ENCODE measurements at regions not wholly inside any gene's neighbourhood (a gene's known extent, or its start where the extent isn't known, plus 50 kb on each side); places are given as distances from the start of the nearest gene placed in this dataset.

GRCh38 chr12:89231686-89232085, 120.6 kb downstream of the DUSP6 start:
- no peaks in the 10 kb centered on the region for H3K36me3 ChIP-seq (ENCODE audit: low read depth)
- H4K20me1 ChIP-seq (ENCODE audit: insufficient read depth): no peaks in the 10 kb centered on the region
- no peaks in the 10 kb centered on the region for H3K27me3 ChIP-seq (ENCODE audit: insufficient read depth, low read depth)
- CTCF ChIA-PET: no interaction called here
- POLR2A ChIA-PET (ENCODE audit: unreplicated experiment): no interaction called here
- no peaks in the 10 kb centered on the region for H3K79me2 ChIP-seq (ENCODE audit: low read depth)
- no TSS peak for BruUV-seq (replicated peaks)
- peaks cover 38% of the 10 kb centered on the region for H3K4me1 ChIP-seq (replicated peaks; ENCODE audit: insufficient read depth)
- H2AFZ ChIP-seq: no peak overlapping the region
- H3F3A ChIP-seq (ENCODE audit: insufficient read depth, low read depth): peaks cover 16% of the 10 kb centered on the region
- no peak overlapping the region for H3K4me2 ChIP-seq
- no peak overlapping the region for H3K4me3 ChIP-seq
- H3K27ac ChIP-seq: no peak overlapping the region
- intact Hi-C loops (cut with micrococcal nuclease; ENCODE audit: unreplicated experiment): no loop called here
- no peak for DNase-seq
- TF ChIP-seq CTCF (conservative IDR thresholded peaks at IDR 0.05): no peak
- peaks cover 9% of the 10 kb centered on the region for H3K9me3 ChIP-seq (ENCODE audit: insufficient read depth, low read depth)
- H3K9me2 ChIP-seq (ENCODE audit: insufficient read depth): no peaks in the 10 kb centered on the region

- H3K4me1 ChIP-seq (replicated peaks; ENCODE audit: insufficient read depth): peaks cover 36% of the 10 kb centered on the region
- ChIA-PET CTCF (no interaction called here), POLR2A (ENCODE audit: unreplicated experiment) (no interaction called here)
Observed at GRCh38 chr12:89230376-89231315, 121.7 kb downstream of the DUSP6 start.

GRCh38 chr12:89228491-89228890, 123.8 kb downstream of the DUSP6 start:
- intact Hi-C loops (cut with micrococcal nuclease; ENCODE audit: unreplicated experiment): loop anchor here (5.0 kb wide), 1 partner anchor 176 kb away; no protein-coding TSS in a partner anchor
- no TSS peak for BruUV-seq (replicated peaks)
- Histone ChIP-seq H3K9me2 (ENCODE audit: insufficient read depth) (no peaks in the 10 kb centered on the region), H2AFZ (no peak overlapping the region), H3K27ac (no peak overlapping the region), H3K4me2 (no peak overlapping the region), H4K20me1 (ENCODE audit: insufficient read depth) (no peaks in the 10 kb centered on the region), H3K9me3 (ENCODE audit: insufficient read depth, low read depth) (peaks cover 6% of the 10 kb centered on the region), H3K4me3 (no peak overlapping the region), H3K4me1 (replicated peaks; ENCODE audit: insufficient read depth) (peaks cover 52% of the 10 kb centered on the region), H3K36me3 (ENCODE audit: low read depth) (no peaks in the 10 kb centered on the region), H3F3A (ENCODE audit: insufficient read depth, low read depth) (peaks cover 30% of the 10 kb centered on the region), H3K27me3 (ENCODE audit: insufficient read depth, low read depth) (no peaks in the 10 kb centered on the region), H3K79me2 (ENCODE audit: low read depth) (no peaks in the 10 kb centered on the region)
- CTCF ChIA-PET: no interaction called here
- TF ChIP-seq EZH2 (IDR thresholded peaks at IDR 0.05; ENCODE audit: low read depth) (no peak), CTCF (conservative IDR thresholded peaks at IDR 0.05) (no peak)
- no peak for DNase-seq
- POLR2A ChIA-PET (ENCODE audit: unreplicated experiment): no interaction called here

More at GRCh38 chr12:89230376-89231315, 121.7 kb downstream of the DUSP6 start:
- no peaks in the 10 kb centered on the region for H3K79me2 ChIP-seq (ENCODE audit: low read depth)
- H3K27me3 ChIP-seq (ENCODE audit: insufficient read depth, low read depth): no peaks in the 10 kb centered on the region
- peaks cover 13% of the 10 kb centered on the region for H3F3A ChIP-seq (ENCODE audit: insufficient read depth, low read depth)
- no peaks in the 10 kb centered on the region for H4K20me1 ChIP-seq (ENCODE audit: insufficient read depth)
- no peak overlapping the region for H3K4me2 ChIP-seq
- H3K27ac ChIP-seq: no peak overlapping the region
- no peaks in the 10 kb centered on the region for H3K36me3 ChIP-seq (ENCODE audit: low read depth)
- intact Hi-C loops (cut with micrococcal nuclease; ENCODE audit: unreplicated experiment): no loop called here
- no peaks in the 10 kb centered on the region for H3K9me2 ChIP-seq (ENCODE audit: insufficient read depth)
- peaks cover 6% of the 10 kb centered on the region for H3K9me3 ChIP-seq (ENCODE audit: insufficient read depth, low read depth)
- no peak for DNase-seq
- no TSS peak for BruUV-seq (replicated peaks)
- H2AFZ ChIP-seq: peak overlapping the region; percentile 17; the same call in 1 of the 2 replicates
- no peak overlapping the region for H3K4me3 ChIP-seq
- no peak for TF ChIP-seq CTCF (conservative IDR thresholded peaks at IDR 0.05)
- TF ChIP-seq EZH2 (IDR thresholded peaks at IDR 0.05; ENCODE audit: low read depth): no peak
